Neural progenitor cell (in vitro differentiated cells): ENCODE measurements at regions not wholly inside any gene's neighbourhood (a gene's known extent, or its start where the extent isn't known, plus 50 kb on each side); places are given as distances from the start of the nearest gene placed in this dataset.

Source experiments
- CTCF ChIP-seq: fragments of 200-600 bp; sonication (generic); IDR thresholded peaks from 2 replicates; pipeline ENCODE4 v1.5.1; 2017; ENCODE audit warnings: antibody characterized with exemption, mild to moderate bottlenecking
- EZH2 ChIP-seq: fragments of 200-600 bp; sonication (generic); IDR thresholded peaks from 2 replicates; pipeline ENCODE4 v1.6.1; 2017; ENCODE audit warnings: antibody characterized with exemption, mild to moderate bottlenecking, moderate library complexity
- EZH2phosphoT487 ChIP-seq: fragments of 200-600 bp; sonication (generic); IDR thresholded peaks from 2 replicates; pipeline ENCODE4 v1.6.1; 2017; ENCODE audit warnings: antibody characterized with exemption

- TF ChIP-seq CTCF (peak; percentile 95), EZH2 (no peak), EZH2phosphoT487 (no peak)
These were observed 131.7 kb upstream of the MLIP start for GRCh38 chr6:53979468-53980067.
